ENCODE measurements at regions not wholly inside any gene's neighbourhood (a gene's known extent, or its start where the extent isn't known, plus 50 kb on each side); places are given as distances from the start of the nearest gene placed in this dataset.

DNA sequence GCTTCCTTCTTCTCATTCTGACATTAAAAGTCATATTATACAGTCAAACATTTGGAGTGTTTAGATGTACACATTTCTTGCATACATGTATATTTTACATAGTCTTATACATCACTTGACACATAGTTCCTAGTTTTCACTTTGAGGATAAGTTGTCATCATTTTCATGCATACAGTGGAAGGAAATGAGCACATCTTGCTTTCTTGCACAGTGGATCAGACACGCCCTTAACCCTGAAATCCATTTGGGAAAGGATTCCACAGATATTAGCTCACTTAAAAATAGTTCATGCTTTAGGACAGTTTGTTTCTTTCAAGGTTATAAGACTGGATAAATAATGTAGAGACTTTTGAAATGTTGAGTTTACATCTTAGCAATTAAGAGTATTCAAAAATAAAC lies 148.6 kb upstream of the MME start:
- TF ChIP-seq NFE2L1 (CRISPR knock-in tag; IDR thresholded peaks at IDR 0.05) (no peak), ZNF263 (CRISPR knock-in tag; IDR thresholded peaks at IDR 0.05; ENCODE audit: low read depth) (no peak)
- TF ChIP-seq, protein P1, sequence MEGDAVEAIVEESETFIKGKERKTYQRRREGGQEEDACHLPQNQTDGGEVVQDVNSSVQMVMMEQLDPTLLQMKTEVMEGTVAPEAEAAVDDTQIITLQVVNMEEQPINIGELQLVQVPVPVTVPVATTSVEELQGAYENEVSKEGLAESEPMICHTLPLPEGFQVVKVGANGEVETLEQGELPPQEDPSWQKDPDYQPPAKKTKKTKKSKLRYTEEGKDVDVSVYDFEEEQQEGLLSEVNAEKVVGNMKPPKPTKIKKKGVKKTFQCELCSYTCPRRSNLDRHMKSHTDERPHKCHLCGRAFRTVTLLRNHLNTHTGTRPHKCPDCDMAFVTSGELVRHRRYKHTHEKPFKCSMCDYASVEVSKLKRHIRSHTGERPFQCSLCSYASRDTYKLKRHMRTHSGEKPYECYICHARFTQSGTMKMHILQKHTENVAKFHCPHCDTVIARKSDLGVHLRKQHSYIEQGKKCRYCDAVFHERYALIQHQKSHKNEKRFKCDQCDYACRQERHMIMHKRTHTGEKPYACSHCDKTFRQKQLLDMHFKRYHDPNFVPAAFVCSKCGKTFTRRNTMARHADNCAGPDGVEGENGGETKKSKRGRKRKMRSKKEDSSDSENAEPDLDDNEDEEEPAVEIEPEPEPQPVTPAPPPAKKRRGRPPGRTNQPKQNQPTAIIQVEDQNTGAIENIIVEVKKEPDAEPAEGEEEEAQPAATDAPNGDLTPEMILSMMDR (IDR thresholded peaks at IDR 0.05) = no peak
- TF ChIP-seq, protein P2, sequence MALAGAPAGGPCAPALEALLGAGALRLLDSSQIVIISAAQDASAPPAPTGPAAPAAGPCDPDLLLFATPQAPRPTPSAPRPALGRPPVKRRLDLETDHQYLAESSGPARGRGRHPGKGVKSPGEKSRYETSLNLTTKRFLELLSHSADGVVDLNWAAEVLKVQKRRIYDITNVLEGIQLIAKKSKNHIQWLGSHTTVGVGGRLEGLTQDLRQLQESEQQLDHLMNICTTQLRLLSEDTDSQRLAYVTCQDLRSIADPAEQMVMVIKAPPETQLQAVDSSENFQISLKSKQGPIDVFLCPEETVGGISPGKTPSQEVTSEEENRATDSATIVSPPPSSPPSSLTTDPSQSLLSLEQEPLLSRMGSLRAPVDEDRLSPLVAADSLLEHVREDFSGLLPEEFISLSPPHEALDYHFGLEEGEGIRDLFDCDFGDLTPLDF (CRISPR knock-in tag; IDR thresholded peaks at IDR 0.05) = no peak
- TF ChIP-seq, protein P3, sequence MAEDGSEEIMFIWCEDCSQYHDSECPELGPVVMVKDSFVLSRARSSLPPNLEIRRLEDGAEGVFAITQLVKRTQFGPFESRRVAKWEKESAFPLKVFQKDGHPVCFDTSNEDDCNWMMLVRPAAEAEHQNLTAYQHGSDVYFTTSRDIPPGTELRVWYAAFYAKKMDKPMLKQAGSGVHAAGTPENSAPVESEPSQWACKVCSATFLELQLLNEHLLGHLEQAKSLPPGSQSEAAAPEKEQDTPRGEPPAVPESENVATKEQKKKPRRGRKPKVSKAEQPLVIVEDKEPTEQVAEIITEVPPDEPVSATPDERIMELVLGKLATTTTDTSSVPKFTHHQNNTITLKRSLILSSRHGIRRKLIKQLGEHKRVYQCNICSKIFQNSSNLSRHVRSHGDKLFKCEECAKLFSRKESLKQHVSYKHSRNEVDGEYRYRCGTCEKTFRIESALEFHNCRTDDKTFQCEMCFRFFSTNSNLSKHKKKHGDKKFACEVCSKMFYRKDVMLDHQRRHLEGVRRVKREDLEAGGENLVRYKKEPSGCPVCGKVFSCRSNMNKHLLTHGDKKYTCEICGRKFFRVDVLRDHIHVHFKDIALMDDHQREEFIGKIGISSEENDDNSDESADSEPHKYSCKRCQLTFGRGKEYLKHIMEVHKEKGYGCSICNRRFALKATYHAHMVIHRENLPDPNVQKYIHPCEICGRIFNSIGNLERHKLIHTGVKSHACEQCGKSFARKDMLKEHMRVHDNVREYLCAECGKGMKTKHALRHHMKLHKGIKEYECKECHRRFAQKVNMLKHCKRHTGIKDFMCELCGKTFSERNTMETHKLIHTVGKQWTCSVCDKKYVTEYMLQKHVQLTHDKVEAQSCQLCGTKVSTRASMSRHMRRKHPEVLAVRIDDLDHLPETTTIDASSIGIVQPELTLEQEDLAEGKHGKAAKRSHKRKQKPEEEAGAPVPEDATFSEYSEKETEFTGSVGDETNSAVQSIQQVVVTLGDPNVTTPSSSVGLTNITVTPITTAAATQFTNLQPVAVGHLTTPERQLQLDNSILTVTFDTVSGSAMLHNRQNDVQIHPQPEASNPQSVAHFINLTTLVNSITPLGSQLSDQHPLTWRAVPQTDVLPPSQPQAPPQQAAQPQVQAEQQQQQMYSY (CRISPR knock-in tag; IDR thresholded peaks at IDR 0.05) = no peak
- TF ChIP-seq, protein P4, sequence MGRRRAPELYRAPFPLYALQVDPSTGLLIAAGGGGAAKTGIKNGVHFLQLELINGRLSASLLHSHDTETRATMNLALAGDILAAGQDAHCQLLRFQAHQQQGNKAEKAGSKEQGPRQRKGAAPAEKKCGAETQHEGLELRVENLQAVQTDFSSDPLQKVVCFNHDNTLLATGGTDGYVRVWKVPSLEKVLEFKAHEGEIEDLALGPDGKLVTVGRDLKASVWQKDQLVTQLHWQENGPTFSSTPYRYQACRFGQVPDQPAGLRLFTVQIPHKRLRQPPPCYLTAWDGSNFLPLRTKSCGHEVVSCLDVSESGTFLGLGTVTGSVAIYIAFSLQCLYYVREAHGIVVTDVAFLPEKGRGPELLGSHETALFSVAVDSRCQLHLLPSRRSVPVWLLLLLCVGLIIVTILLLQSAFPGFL (CRISPR knock-in tag; IDR thresholded peaks at IDR 0.05; ENCODE audit: borderline replicate concordance) = no peak

Data from WTC11 (cell line).